ENCODE measurements at regions not wholly inside any gene's neighbourhood (a gene's known extent, or its start where the extent isn't known, plus 50 kb on each side); places are given as distances from the start of the nearest gene placed in this dataset.

GRCh38 chr1:55388960-55389359 lies 173.8 kb upstream of the USP24 start:
- peaks cover 4% of the 10 kb centered on the region for H3K9me3 ChIP-seq (ENCODE audit: control insufficient read depth, low read length)
- no peak overlapping the region for H3K9ac ChIP-seq (ENCODE audit: extremely low read depth, low read length, poor library complexity, severe bottlenecking)
- H3K36me3 ChIP-seq (ENCODE audit: control insufficient read depth, insufficient read depth, low read length) = no peaks in the 10 kb centered on the region
- DNase-seq = no peak
- no peaks in the 10 kb centered on the region for H3K4me1 ChIP-seq (ENCODE audit: control insufficient read depth, insufficient read depth, low read length)
- no peaks in the 10 kb centered on the region for H3K27me3 ChIP-seq (ENCODE audit: control insufficient read depth, insufficient read depth, low read length, poor library complexity, severe bottlenecking)
- no peak overlapping the region for H3K4me3 ChIP-seq (ENCODE audit: low read length)
- Mint-ChIP-seq H3K4me3 (no peak overlapping the region), H3K9me3 (peaks cover 18% of the 10 kb centered on the region), H3K36me3 (ENCODE audit: low read depth) (no peaks in the 10 kb centered on the region), H3K4me1 (no peaks in the 10 kb centered on the region), H3K27me3 (ENCODE audit: insufficient read depth) (peaks cover 4% of the 10 kb centered on the region), H3K27ac (no peak overlapping the region)
- no peak overlapping the region for H3K27ac ChIP-seq (ENCODE audit: low read depth, low read length)
- no peak for TF ChIP-seq CTCF (conservative IDR thresholded peaks at IDR 0.05)

- H3K4me3 ChIP-seq (ENCODE audit: low read length) = no peak overlapping the region
- WGBS, 2 experiments (ENCODE audit: insufficient coverage in 1 of 2, insufficient read length in 1 of 2) = 68 to 88% methylated on average over 2 of the region's 2 CpGs
- no peaks in the 10 kb centered on the region for H3K27me3 ChIP-seq (ENCODE audit: control insufficient read depth, insufficient read depth, low read length, poor library complexity, severe bottlenecking)
- no peaks in the 10 kb centered on the region for H3K36me3 Mint-ChIP-seq (ENCODE audit: low read depth)
- no peak overlapping the region for H3K4me3 Mint-ChIP-seq
- TF ChIP-seq CTCF (conservative IDR thresholded peaks at IDR 0.05) = no peak
- no peak overlapping the region for H3K27ac Mint-ChIP-seq
- H3K4me1 Mint-ChIP-seq = no peaks in the 10 kb centered on the region
- peaks cover 4% of the 10 kb centered on the region for H3K9me3 ChIP-seq (ENCODE audit: control insufficient read depth, low read length)
- no peaks in the 10 kb centered on the region for H3K36me3 ChIP-seq (ENCODE audit: control insufficient read depth, insufficient read depth, low read length)
- DNase-seq = no peak
- peaks cover 2% of the 10 kb centered on the region for H3K27me3 Mint-ChIP-seq (ENCODE audit: insufficient read depth)
- no peaks in the 10 kb centered on the region for H3K4me1 ChIP-seq (ENCODE audit: control insufficient read depth, insufficient read depth, low read length)
- H3K27ac ChIP-seq (ENCODE audit: low read depth, low read length) = no peak overlapping the region
- peaks cover 18% of the 10 kb centered on the region for H3K9me3 Mint-ChIP-seq
- no peak overlapping the region for H3K9ac ChIP-seq (ENCODE audit: extremely low read depth, low read length, poor library complexity, severe bottlenecking)
Measured at GRCh38 chr1:55387145-55387544, 172.0 kb upstream of the USP24 start.

GRCh38 chr1:55386456-55386855 lies 171.3 kb upstream of the USP24 start:
- 86 to 87% methylated on average over 2 to 3 of the region's 4 CpGs for WGBS, 2 experiments (ENCODE audit: insufficient coverage in 1 of 2, insufficient read length in 1 of 2)
- peaks cover 18% of the 10 kb centered on the region for H3K9me3 Mint-ChIP-seq
- Histone ChIP-seq H3K4me3 (ENCODE audit: low read length) (no peak overlapping the region), H3K4me1 (ENCODE audit: control insufficient read depth, insufficient read depth, low read length) (no peaks in the 10 kb centered on the region), H3K27ac (ENCODE audit: low read depth, low read length) (no peak overlapping the region), H3K9me3 (ENCODE audit: control insufficient read depth, low read length) (peaks cover 4% of the 10 kb centered on the region), H3K9ac (ENCODE audit: extremely low read depth, low read length, poor library complexity, severe bottlenecking) (no peak overlapping the region), H3K36me3 (ENCODE audit: control insufficient read depth, insufficient read depth, low read length) (no peaks in the 10 kb centered on the region), H3K27me3 (ENCODE audit: control insufficient read depth, insufficient read depth, low read length, poor library complexity, severe bottlenecking) (peaks cover 5% of the 10 kb centered on the region)
- no peak overlapping the region for H3K27ac Mint-ChIP-seq
- H3K36me3 Mint-ChIP-seq (ENCODE audit: low read depth) = no peaks in the 10 kb centered on the region
- TF ChIP-seq CTCF (conservative IDR thresholded peaks at IDR 0.05) = no peak
- H3K4me3 Mint-ChIP-seq = no peak overlapping the region
- no peak for DNase-seq
- H3K27me3 Mint-ChIP-seq (ENCODE audit: insufficient read depth) = peaks cover 2% of the 10 kb centered on the region
- no peaks in the 10 kb centered on the region for H3K4me1 Mint-ChIP-seq

Measured in endodermal cell (in vitro differentiated cells).